ENCODE measurements at regions not wholly inside any gene's neighbourhood (a gene's known extent, or its start where the extent isn't known, plus 50 kb on each side); places are given as distances from the start of the nearest gene placed in this dataset.

GRCh38 chr2:226680719-226681118, 118.9 kb downstream of the IRS1 start:
- no peak for DNase-seq (ENCODE audit: low spot score)

GRCh38 chr2:226679389-226680065, 120.1 kb downstream of the IRS1 start:
- DNase-seq (ENCODE audit: low spot score), result no peak

- DNase-seq (ENCODE audit: low spot score), result no peak
Measured at GRCh38 chr2:226678422-226678821, 121.2 kb downstream of the IRS1 start.

GRCh38 chr2:226677080-226677479, 122.5 kb downstream of the IRS1 start:
- DNase-seq (ENCODE audit: low spot score), result no peak

- DNase-seq (ENCODE audit: low spot score), result no peak
Measured at GRCh38 chr2:226676618-226677017, 123.0 kb downstream of the IRS1 start.

GRCh38 chr2:226674123-226674522, 125.5 kb downstream of the IRS1 start:
- no peak for DNase-seq (ENCODE audit: low spot score)

- peak; percentile 35 for DNase-seq (ENCODE audit: low spot score)
Measured at GRCh38 chr2:226673314-226673723, 126.3 kb downstream of the IRS1 start.

GRCh38 chr2:226671141-226671676, 128.4 kb downstream of the IRS1 start:
- DNase-seq (ENCODE audit: low spot score), result no peak

- DNase-seq (ENCODE audit: low spot score), result no peak
Measured at GRCh38 chr2:226669905-226670304, 129.7 kb downstream of the IRS1 start.

- no peak for DNase-seq (ENCODE audit: low spot score)
Measured at GRCh38 chr2:226669249-226669648, 130.4 kb downstream of the IRS1 start.

- no peak for DNase-seq (ENCODE audit: low spot score)
Measured at GRCh38 chr2:226667736-226668135, 131.9 kb downstream of the IRS1 start.

- no peak for DNase-seq (ENCODE audit: low spot score)
Measured at GRCh38 chr2:226665306-226665831, 134.3 kb downstream of the IRS1 start.

GRCh38 chr2:226664661-226665060, 135.0 kb downstream of the IRS1 start:
- DNase-seq (ENCODE audit: low spot score), result no peak

- DNase-seq (ENCODE audit: low spot score), result no peak
Measured at GRCh38 chr2:226664140-226664539, 135.5 kb downstream of the IRS1 start.

- DNase-seq (ENCODE audit: low spot score), result peak; percentile 69
Measured at GRCh38 chr2:226661789-226662545, 137.7 kb downstream of the IRS1 start.

- DNase-seq (ENCODE audit: low spot score), result peak; percentile 60
Measured at GRCh38 chr2:226660526-226660925, 139.1 kb downstream of the IRS1 start.

GRCh38 chr2:226660124-226660523, 139.5 kb downstream of the IRS1 start:
- DNase-seq (ENCODE audit: low spot score), result no peak

- DNase-seq (ENCODE audit: low spot score), result no peak
Measured at GRCh38 chr2:226659410-226659809, 140.2 kb downstream of the IRS1 start.

- DNase-seq (ENCODE audit: low spot score), result no peak
Measured at GRCh38 chr2:226658555-226658954, 141.1 kb downstream of the IRS1 start.

- no peak for DNase-seq (ENCODE audit: low spot score)
Measured at GRCh38 chr2:226657340-226658053, 142.1 kb downstream of the IRS1 start.

GRCh38 chr2:226656367-226656766, 143.3 kb downstream of the IRS1 start:
- no peak for DNase-seq (ENCODE audit: low spot score)

- no peak for DNase-seq (ENCODE audit: low spot score)
Measured at GRCh38 chr2:226655871-226656270, 143.7 kb downstream of the IRS1 start.

Measured in AG08396 (cell line).